GDM1 (cell line): ENCODE measurements at regions not wholly inside any gene's neighbourhood (a gene's known extent, or its start where the extent isn't known, plus 50 kb on each side); places are given as distances from the start of the nearest gene placed in this dataset.
"Not testable (repeated sequence)": the region's sequence is repeated elsewhere in the genome, so short reads cannot be mapped to it uniquely, and the experiment has no call there.

Experiments
- DNase-seq: peaks from one replicate; lab custom pipeline; 2025; lab: John Stamatoyannopoulos, UW

GRCh38 chr2:35301369-35301768 is 1054.2 kb upstream of the CRIM1 start:
- DNase-seq, result no peak

GRCh38 chr2:35298493-35298892 is 1057.1 kb upstream of the CRIM1 start:
- no peak for DNase-seq

GRCh38 chr2:35297403-35297802 is 1058.2 kb upstream of the CRIM1 start:
- DNase-seq, result no peak

- no peak for DNase-seq
Observed at GRCh38 chr2:35294636-35295263, 1060.8 kb upstream of the CRIM1 start.

GRCh38 chr2:35293261-35293660 is 1062.3 kb upstream of the CRIM1 start:
- no peak for DNase-seq

GRCh38 chr2:35292199-35292598 is 1063.4 kb upstream of the CRIM1 start:
- DNase-seq, result no peak

GRCh38 chr2:35281702-35282101 is 1073.9 kb upstream of the CRIM1 start:
- DNase-seq, result no peak

GRCh38 chr2:35255826-35256225 is 1099.8 kb upstream of the CRIM1 start:
- no peak for DNase-seq

GRCh38 chr2:35251156-35251555 is 1104.4 kb upstream of the CRIM1 start:
- no peak for DNase-seq

GRCh38 chr2:35246702-35247101 is 1108.9 kb upstream of the CRIM1 start:
- no peak for DNase-seq

- DNase-seq, result no peak
Observed at GRCh38 chr2:35228584-35228983, 1127.0 kb upstream of the CRIM1 start.

- no peak for DNase-seq
Observed at GRCh38 chr2:35220461-35220860, 1135.1 kb upstream of the CRIM1 start.

GRCh38 chr2:35204881-35205280 is 1150.7 kb upstream of the CRIM1 start:
- DNase-seq, result no peak

GRCh38 chr2:35204323-35204722 is 1151.3 kb upstream of the CRIM1 start:
- no peak for DNase-seq

- no peak for DNase-seq
Observed at GRCh38 chr2:35199298-35199697, 1156.3 kb upstream of the CRIM1 start.

- no peak for DNase-seq
Observed at GRCh38 chr2:35185861-35186412, 1169.6 kb upstream of the CRIM1 start.

- DNase-seq, result no peak
Observed at GRCh38 chr2:35184471-35184870, 1171.1 kb upstream of the CRIM1 start.

GRCh38 chr2:35176726-35177125 is 1178.9 kb upstream of the CRIM1 start:
- DNase-seq, result not testable (repeated sequence)

GRCh38 chr2:35174845-35175244 is 1180.7 kb upstream of the CRIM1 start:
- no peak for DNase-seq

- no peak for DNase-seq
Observed at GRCh38 chr2:35172687-35173086, 1182.9 kb upstream of the CRIM1 start.

- no peak for DNase-seq
Observed at GRCh38 chr2:35168351-35168750, 1187.2 kb upstream of the CRIM1 start.

- no peak for DNase-seq
Observed at GRCh38 chr2:35163948-35164347, 1191.6 kb upstream of the CRIM1 start.

GRCh38 chr2:35160871-35161270 is 1194.7 kb upstream of the CRIM1 start:
- no peak for DNase-seq

- DNase-seq, result no peak
Observed at GRCh38 chr2:35125871-35126270, 1229.7 kb upstream of the CRIM1 start.
